ENCODE measurements at regions not wholly inside any gene's neighbourhood (a gene's known extent, or its start where the extent isn't known, plus 50 kb on each side); places are given as distances from the start of the nearest gene placed in this dataset.

- H3K27ac ChIP-seq, result no peak overlapping the region
- H3K4me3 ChIP-seq, result no peak overlapping the region
- no peak for DNase-seq (ENCODE audit: low spot score)
- WGBS, result 79% methylated on average over 4 of the region's 4 CpGs
- H3K9me3 ChIP-seq, result no peaks in the 10 kb centered on the region
- intact Hi-C loops (cut with DNase I), result no loop called here
- H3K4me1 ChIP-seq (replicated peaks), result no peaks in the 10 kb centered on the region
- no peaks in the 10 kb centered on the region for H3K36me3 ChIP-seq
- no peak for TF ChIP-seq CTCF (IDR thresholded peaks at IDR 0.05)
- no peaks in the 10 kb centered on the region for H3K27me3 ChIP-seq (replicated peaks; ENCODE audit: insufficient read depth)
These were observed 106.7 kb upstream of the NRIP1 start for GRCh38 chr21:15171546-15171945.

- Histone ChIP-seq H3K27me3 (replicated peaks; ENCODE audit: insufficient read depth) (no peaks in the 10 kb centered on the region), H3K9me3 (no peaks in the 10 kb centered on the region), H3K4me1 (replicated peaks) (no peaks in the 10 kb centered on the region), H3K4me3 (no peak overlapping the region), H3K36me3 (no peaks in the 10 kb centered on the region), H3K27ac (no peak overlapping the region)
- DNase-seq (ENCODE audit: low spot score), result no peak
- intact Hi-C loops (cut with DNase I), result no loop called here
- no peak for TF ChIP-seq POLR2A (IDR thresholded peaks at IDR 0.05)
- no peak for TF ChIP-seq POLR2AphosphoS5 (IDR thresholded peaks at IDR 0.05)
- TF ChIP-seq CTCF (IDR thresholded peaks at IDR 0.05), result no peak
- 47% methylated on average over 3 of the region's 3 CpGs for WGBS
These were observed 108.2 kb upstream of the NRIP1 start for GRCh38 chr21:15172963-15173362.

DNA sequence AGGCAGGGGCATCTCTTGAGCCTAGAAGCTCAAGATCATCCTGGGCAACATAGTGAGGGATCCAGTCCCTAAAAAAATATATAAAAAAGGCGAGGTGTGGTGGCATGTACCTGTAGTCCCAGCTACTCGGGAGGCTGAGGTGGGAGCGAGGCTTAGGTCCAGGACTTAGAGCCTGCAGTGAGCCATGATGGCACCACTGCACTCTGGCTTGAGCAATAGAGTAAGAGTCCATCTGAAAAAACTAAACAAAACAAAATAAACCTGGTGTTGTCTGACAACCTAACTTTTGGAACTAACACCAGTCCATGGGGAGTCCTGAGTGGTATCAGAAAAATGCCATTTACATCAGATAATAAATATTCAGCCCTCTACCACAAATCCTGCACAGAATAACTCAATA is 110.1 kb upstream of the NRIP1 start:
- intact Hi-C loops (cut with DNase I), result no loop called here
- DNase-seq (ENCODE audit: low spot score), result no peak
- H3K4me3 ChIP-seq, result no peak overlapping the region
- H3K27ac ChIP-seq, result no peak overlapping the region
- 99% methylated on average over 3 of the region's 3 CpGs for WGBS
- no peaks in the 10 kb centered on the region for H3K27me3 ChIP-seq (replicated peaks; ENCODE audit: insufficient read depth)
- TF ChIP-seq POLR2A (IDR thresholded peaks at IDR 0.05) (no peak), CTCF (IDR thresholded peaks at IDR 0.05) (no peak), POLR2AphosphoS5 (IDR thresholded peaks at IDR 0.05) (no peak)
- H3K4me1 ChIP-seq (replicated peaks), result no peaks in the 10 kb centered on the region
- H3K36me3 ChIP-seq, result no peaks in the 10 kb centered on the region
- H3K9me3 ChIP-seq, result no peaks in the 10 kb centered on the region

DNA sequence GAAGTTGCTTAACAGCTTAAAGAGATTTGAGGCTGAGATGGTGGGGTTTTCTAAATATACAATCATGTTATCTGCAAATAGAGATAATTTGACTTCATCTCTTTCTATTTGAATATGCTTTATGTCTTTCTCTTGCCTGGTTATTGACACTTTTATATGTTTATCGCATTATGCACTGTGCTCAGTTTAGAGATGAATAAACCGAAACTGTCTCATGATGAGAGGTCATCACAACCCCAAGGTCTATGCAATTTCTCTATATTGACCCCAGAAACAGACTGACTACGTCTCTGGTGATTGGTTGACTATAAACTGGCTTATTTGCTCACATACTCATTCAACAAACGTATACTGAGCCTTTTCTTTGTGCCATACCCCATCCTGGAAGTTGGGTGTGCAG is 117.9 kb upstream of the NRIP1 start:
- Histone ChIP-seq H3K36me3 (no peaks in the 10 kb centered on the region), H3K27ac (no peak overlapping the region), H3K27me3 (replicated peaks; ENCODE audit: insufficient read depth) (no peaks in the 10 kb centered on the region), H3K4me1 (replicated peaks) (no peaks in the 10 kb centered on the region), H3K4me3 (no peak overlapping the region), H3K9me3 (no peaks in the 10 kb centered on the region)
- intact Hi-C loops (cut with DNase I), result no loop called here
- 91% methylated on average over 4 of the region's 4 CpGs for WGBS
- DNase-seq (ENCODE audit: low spot score), result no peak
- TF ChIP-seq POLR2A (IDR thresholded peaks at IDR 0.05) (no peak), POLR2AphosphoS5 (IDR thresholded peaks at IDR 0.05) (no peak), CTCF (IDR thresholded peaks at IDR 0.05) (no peak)

DNA sequence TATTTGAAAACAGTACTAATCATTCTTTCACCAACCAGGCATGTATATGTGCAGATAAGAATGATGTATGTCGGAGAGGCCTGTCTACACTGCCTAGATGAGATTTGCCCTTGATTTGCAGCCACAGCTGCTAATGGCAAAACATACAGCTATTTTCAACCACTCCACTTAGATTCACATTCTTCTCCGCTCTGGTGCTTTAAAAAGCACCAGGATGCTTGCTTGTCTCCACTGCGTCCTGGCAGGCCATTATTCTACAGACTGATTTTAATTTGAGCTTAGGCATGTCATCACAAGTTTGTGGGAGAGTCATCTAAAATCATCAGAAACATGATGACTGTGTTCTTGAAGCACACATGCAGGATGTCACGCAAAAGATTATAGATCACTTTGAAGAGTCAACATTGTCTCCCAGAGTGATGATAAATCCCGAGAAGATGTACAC is 119.0 kb upstream of the NRIP1 start:
- 68% methylated on average over 5 of the region's 5 CpGs for WGBS
- H3K4me1 ChIP-seq (replicated peaks), result no peaks in the 10 kb centered on the region
- H3K27me3 ChIP-seq (replicated peaks; ENCODE audit: insufficient read depth), result no peaks in the 10 kb centered on the region
- intact Hi-C loops (cut with DNase I), result no loop called here
- H3K36me3 ChIP-seq, result no peaks in the 10 kb centered on the region
- no peak overlapping the region for H3K27ac ChIP-seq
- DNase-seq (ENCODE audit: low spot score), result no peak
- no peak for TF ChIP-seq POLR2A (IDR thresholded peaks at IDR 0.05)
- no peak for TF ChIP-seq CTCF (IDR thresholded peaks at IDR 0.05)
- no peak for TF ChIP-seq POLR2AphosphoS5 (IDR thresholded peaks at IDR 0.05)
- no peaks in the 10 kb centered on the region for H3K9me3 ChIP-seq
- no peak overlapping the region for H3K4me3 ChIP-seq

Data from prostate gland (tissue), 2 donors.